Tibial nerve (tissue), 4 donors: ENCODE measurements at regions not wholly inside any gene's neighbourhood (a gene's known extent, or its start where the extent isn't known, plus 50 kb on each side); places are given as distances from the start of the nearest gene placed in this dataset.

Experiments
- DNase-seq, 2 donors: peaks; one replicate each; pipeline ENCODE4 v3.0.0-alpha.2; 2019; ENCODE audit warnings: low spot score in 2 of 2
- H3K27ac ChIP-seq, 4 donors: fragments of 200-600 bp; sonication (generic) in 3 of 4; one replicate each; pipeline ENCODE4 v1.5.1; 2017 to 2019; ENCODE audit warnings: mild to moderate bottlenecking in 1 of 4
- H3K27me3 ChIP-seq, 2 donors: fragments of 200-600 bp; sonication (generic) in 1 of 2; one replicate each; pipeline versions ENCODE4 v1.5.1 to v1.6.0; 2017 to 2019
- H3K36me3 ChIP-seq, 3 donors: fragments of 200-600 bp; sonication (generic); one replicate each; pipeline ENCODE4 v1.5.1; 2018 to 2019
- H3K4me1 ChIP-seq, 4 donors: fragments of 200-600 bp; sonication (generic) in 3 of 4; one replicate each; pipeline ENCODE4 v1.5.1; 2017 to 2019
- H3K4me3 ChIP-seq, 4 donors: fragments of 200-600 bp; sonication (generic) in 3 of 4; one replicate each; pipeline ENCODE4 v1.5.1; 2017 to 2019; ENCODE audit warnings: mild to moderate bottlenecking in 1 of 4, moderate library complexity in 1 of 4
- H3K9me3 ChIP-seq, 4 donors: fragments of 200-600 bp; sonication (generic) in 3 of 4; one replicate each; pipeline ENCODE4 v1.5.1; 2017 to 2019
- EP300 ChIP-seq, 2 donors: sonication (generic); formaldehyde crosslinking; IDR thresholded peaks; one replicate each; pipeline ENCODE4 v1.6.1; 2017; ENCODE audit warnings: antibody characterized with exemption in 2 of 2, mild to moderate bottlenecking in 1 of 2
- POLR2A ChIP-seq, 2 donors: fragments of 450-650 bp; IDR thresholded peaks; one replicate each; pipeline ENCODE4 v1.6.1; 2017; ENCODE audit warnings: antibody characterized with exemption in 2 of 2, mild to moderate bottlenecking in 2 of 2, moderate library complexity in 2 of 2
- WGBS, 2 donors: methylation state at CpG; one replicate each; pipeline ENCODE4 v1.1.5; 2018; 5-methylcytosine and 5-hydroxymethylcytosine counted together
- TF ChIP-seq, protein P1 (sequence below), 5 experiments: fragments of 200-600 bp in 3 of 5; fragments of 450-650 bp in 2 of 5; sonication (generic) in 3 of 5; IDR thresholded peaks; one replicate each; pipeline ENCODE4 v1.5.1; 2016 to 2019; ENCODE audit warnings: antibody characterized with exemption in 5 of 5, mild to moderate bottlenecking in 3 of 5, moderate library complexity in 2 of 5

GRCh38 chr3:95354489-95354888 is 1291.6 kb downstream of the NSUN3 start:
- 80 to 83% methylated on average over 2 of the region's 2 CpGs for WGBS, 2 donors
- Histone ChIP-seq H3K9me3 (no peaks in the 10 kb centered on the region), H3K4me3 (no peak overlapping the region), H3K27me3 (no peaks in the 10 kb centered on the region), H3K36me3 (no peaks in the 10 kb centered on the region), H3K27ac (no peak overlapping the region), H3K4me1 (no peaks in the 10 kb centered on the region)
- TF ChIP-seq POLR2A (IDR thresholded peaks at IDR 0.05) = no peak
- TF ChIP-seq EP300 (IDR thresholded peaks at IDR 0.05) = no peak
- TF ChIP-seq, protein P1, sequence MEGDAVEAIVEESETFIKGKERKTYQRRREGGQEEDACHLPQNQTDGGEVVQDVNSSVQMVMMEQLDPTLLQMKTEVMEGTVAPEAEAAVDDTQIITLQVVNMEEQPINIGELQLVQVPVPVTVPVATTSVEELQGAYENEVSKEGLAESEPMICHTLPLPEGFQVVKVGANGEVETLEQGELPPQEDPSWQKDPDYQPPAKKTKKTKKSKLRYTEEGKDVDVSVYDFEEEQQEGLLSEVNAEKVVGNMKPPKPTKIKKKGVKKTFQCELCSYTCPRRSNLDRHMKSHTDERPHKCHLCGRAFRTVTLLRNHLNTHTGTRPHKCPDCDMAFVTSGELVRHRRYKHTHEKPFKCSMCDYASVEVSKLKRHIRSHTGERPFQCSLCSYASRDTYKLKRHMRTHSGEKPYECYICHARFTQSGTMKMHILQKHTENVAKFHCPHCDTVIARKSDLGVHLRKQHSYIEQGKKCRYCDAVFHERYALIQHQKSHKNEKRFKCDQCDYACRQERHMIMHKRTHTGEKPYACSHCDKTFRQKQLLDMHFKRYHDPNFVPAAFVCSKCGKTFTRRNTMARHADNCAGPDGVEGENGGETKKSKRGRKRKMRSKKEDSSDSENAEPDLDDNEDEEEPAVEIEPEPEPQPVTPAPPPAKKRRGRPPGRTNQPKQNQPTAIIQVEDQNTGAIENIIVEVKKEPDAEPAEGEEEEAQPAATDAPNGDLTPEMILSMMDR (IDR thresholded peaks at IDR 0.05) = no peak
- DNase-seq = no peak

GRCh38 chr3:95356764-95357501 is 1294.1 kb downstream of the NSUN3 start:
- TF ChIP-seq POLR2A (IDR thresholded peaks at IDR 0.05) = no peak
- TF ChIP-seq, protein P1 (IDR thresholded peaks at IDR 0.05) = no peak
- no peak for TF ChIP-seq EP300 (IDR thresholded peaks at IDR 0.05)
- Histone ChIP-seq H3K27ac (no peak overlapping the region), H3K4me3 (no peak overlapping the region), H3K27me3 (no peaks in the 10 kb centered on the region), H3K9me3 (no peaks in the 10 kb centered on the region), H3K4me1 (no peaks in the 10 kb centered on the region), H3K36me3 (no peaks in the 10 kb centered on the region)
- DNase-seq = no peak
- 91 to 95% methylated on average over 11 of the region's 11 CpGs for WGBS, 2 donors

GRCh38 chr3:95387242-95388021 is 1324.6 kb downstream of the NSUN3 start:
- 72 to 76% methylated on average over 6 of the region's 6 CpGs for WGBS, 2 donors
- TF ChIP-seq, protein P1 (IDR thresholded peaks at IDR 0.05) = no peak
- TF ChIP-seq EP300 (IDR thresholded peaks at IDR 0.05) = no peak
- TF ChIP-seq POLR2A (IDR thresholded peaks at IDR 0.05) = no peak
- H3K9me3 ChIP-seq = no peaks in the 10 kb centered on the region
- H3K27me3 ChIP-seq = no peaks in the 10 kb centered on the region
- DNase-seq = no peak
- no peak overlapping the region for H3K27ac ChIP-seq
- no peak overlapping the region for H3K4me3 ChIP-seq
- H3K4me1 ChIP-seq = no peaks in the 10 kb centered on the region
- H3K36me3 ChIP-seq = no peaks in the 10 kb centered on the region

DNA sequence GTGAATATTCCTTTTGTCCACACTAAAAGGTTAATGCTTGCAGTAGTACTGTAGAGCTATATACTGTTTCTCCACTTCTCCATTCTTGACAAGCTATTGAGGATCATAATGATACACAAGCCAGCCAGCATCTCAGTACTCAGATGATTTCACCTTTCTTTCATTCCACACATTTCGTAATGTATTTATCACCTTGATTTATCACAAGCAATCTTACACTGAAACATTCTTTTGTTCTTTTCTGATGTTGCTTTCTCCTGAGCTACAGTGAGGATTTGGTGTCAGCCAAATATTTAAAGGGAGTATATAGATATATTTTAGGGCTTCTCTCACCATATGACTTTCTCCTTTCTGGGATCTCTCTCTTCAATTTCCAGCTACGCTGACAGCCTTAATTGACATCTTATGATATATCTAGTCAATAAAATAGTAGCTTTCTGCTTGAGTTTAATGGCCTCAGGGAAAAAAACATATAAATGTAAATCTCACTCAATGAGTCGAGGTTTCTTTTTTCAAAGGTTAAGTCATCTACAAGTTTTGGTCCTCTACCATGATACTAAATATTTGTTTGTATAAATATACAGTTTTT is 1327.0 kb downstream of the NSUN3 start:
- 74 to 82% methylated on average over 3 of the region's 3 CpGs for WGBS, 2 donors
- TF ChIP-seq EP300 (IDR thresholded peaks at IDR 0.05) (no peak), POLR2A (IDR thresholded peaks at IDR 0.05) (no peak)
- TF ChIP-seq, protein P1 (IDR thresholded peaks at IDR 0.05) = no peak
- no peak overlapping the region for H3K4me3 ChIP-seq

DNA sequence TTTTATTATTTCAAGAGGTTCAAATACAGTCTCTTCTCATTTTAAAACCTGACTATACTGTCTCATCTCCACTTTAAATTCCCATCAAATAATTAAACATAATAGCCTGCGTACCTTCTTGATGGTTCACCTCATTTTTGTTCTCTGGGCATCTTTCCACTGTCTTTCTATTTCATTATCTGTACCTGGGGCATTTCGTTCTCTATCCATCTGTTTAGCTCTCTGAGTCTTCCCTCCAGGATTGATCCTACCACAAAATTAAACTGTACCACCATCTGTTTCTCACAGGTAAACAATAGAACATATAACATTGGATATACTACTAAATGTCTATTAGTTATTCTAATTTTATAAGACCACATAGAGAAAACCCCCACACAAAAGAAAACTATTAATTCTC is 1331.4 kb downstream of the NSUN3 start:
- 83 to 92% methylated on average over 2 of the region's 2 CpGs for WGBS, 2 donors
- TF ChIP-seq POLR2A (IDR thresholded peaks at IDR 0.05) (no peak), EP300 (IDR thresholded peaks at IDR 0.05) (no peak)
- TF ChIP-seq, protein P1 (IDR thresholded peaks at IDR 0.05) = no peak
- Histone ChIP-seq H3K27me3 (no peaks in the 10 kb centered on the region), H3K36me3 (no peaks in the 10 kb centered on the region), H3K4me1 (no peaks in the 10 kb centered on the region), H3K9me3 (no peaks in the 10 kb centered on the region), H3K27ac (no peak overlapping the region), H3K4me3 (no peak overlapping the region)
- no peak for DNase-seq

More for the DNA sequence above, 1327.0 kb downstream of the NSUN3 start:
- no peaks in the 10 kb centered on the region for H3K36me3 ChIP-seq
- no peaks in the 10 kb centered on the region for H3K4me1 ChIP-seq
- no peak for DNase-seq
- no peak overlapping the region for H3K27ac ChIP-seq
- no peaks in the 10 kb centered on the region for H3K9me3 ChIP-seq
- no peaks in the 10 kb centered on the region for H3K27me3 ChIP-seq
